ENCODE measurements at regions not wholly inside any gene's neighbourhood (a gene's known extent, or its start where the extent isn't known, plus 50 kb on each side); places are given as distances from the start of the nearest gene placed in this dataset.
"Not testable (repeated sequence)": the region's sequence is repeated elsewhere in the genome, so short reads cannot be mapped to it uniquely, and the experiment has no call there.

DNA sequence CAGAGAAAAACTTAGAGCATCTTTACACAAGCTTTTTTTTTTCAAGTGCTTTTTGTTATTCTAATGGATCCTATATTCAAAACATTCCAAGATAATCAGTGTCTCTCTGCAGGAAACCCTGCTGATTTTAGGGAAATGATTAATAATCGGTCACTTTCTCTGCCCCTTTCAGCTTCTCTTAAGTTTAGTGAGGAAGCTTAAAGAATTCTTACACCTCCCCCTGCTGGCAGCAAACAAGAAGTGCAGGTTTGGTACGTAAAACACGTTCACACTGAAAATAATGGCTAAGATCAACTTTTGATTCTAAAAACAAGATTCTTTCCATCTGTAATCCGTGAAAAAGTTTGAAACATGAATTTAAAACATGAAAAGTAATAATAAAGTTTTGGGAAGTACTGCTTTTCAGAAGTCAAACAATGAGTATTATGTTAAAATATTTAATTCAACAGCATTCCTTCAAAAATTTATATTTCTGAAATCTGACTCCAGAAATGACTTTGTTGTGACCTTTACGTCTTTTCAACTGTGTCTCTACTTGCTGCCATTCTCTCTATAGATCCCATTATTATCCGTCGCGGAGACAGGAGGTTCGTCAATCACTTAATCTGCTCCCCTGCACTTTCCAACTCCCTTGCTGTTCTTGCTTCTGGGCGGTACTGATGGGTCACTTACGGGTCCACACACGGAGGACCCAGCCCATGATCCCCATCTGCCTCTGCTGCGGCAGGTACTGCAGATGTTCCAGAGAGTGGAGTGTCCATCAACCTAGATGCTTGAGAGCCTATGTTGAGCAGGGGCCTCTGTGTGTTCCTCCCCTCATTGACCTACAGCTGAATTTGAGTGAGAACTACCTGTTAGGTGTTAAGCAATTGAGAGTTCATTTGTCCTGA is 203.1 kb upstream of the EDNRB start:
- Mint-ChIP-seq H3K27me3 (peaks cover 21% of the 10 kb centered on the region), H3K9me3 (ENCODE audit: low read depth) (no peaks in the 10 kb centered on the region), H3K4me1 (no peaks in the 10 kb centered on the region), H3K36me3 (no peaks in the 10 kb centered on the region), H3K27ac (no peak overlapping the region), H3K4me3 (no peak overlapping the region)
- ATAC-seq, result no peak
- DNase-seq, result peak; percentile 44
- CTCF ChIA-PET, result interaction anchor here (0.7 to 2.9 kb wide), 21 partner anchors 9 to 1298 kb away, joined by 3 to 13 read pairs (median 4); partner anchors contain the start of gene EDNRB

DNA sequence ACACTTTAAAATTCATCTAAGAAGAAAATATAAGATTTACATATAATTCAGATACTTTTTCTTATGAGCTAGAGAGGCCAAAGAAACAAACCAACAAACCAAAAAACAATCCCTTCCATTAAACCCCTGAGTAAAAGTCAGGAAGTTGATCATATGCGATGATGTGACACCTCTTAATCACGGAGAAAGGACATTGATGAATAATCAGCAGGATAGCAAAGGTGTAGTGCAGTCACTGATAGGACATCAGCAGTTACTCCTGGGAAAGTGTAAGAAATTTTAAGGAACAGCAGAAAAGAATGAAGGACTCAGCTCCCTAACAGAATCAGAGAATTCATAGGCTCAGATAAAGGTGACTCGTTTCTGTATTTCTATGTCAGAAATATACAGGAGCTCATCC is 202.4 kb upstream of the EDNRB start:
- peaks cover 18% of the 10 kb centered on the region for H3K27me3 Mint-ChIP-seq
- H3K4me1 Mint-ChIP-seq, result no peaks in the 10 kb centered on the region
- no peaks in the 10 kb centered on the region for H3K9me3 Mint-ChIP-seq (ENCODE audit: low read depth)
- no peak overlapping the region for H3K27ac Mint-ChIP-seq
- H3K36me3 Mint-ChIP-seq, result no peaks in the 10 kb centered on the region
- ATAC-seq (no peak), DNase-seq (no peak)
- CTCF ChIA-PET, result interaction anchor here (0.7 to 2.9 kb wide), 20 partner anchors 10 to 1297 kb away, joined by 3 to 13 read pairs (median 4); partner anchors contain the start of gene EDNRB
- H3K4me3 Mint-ChIP-seq, result no peak overlapping the region

GRCh38 chr13:78120144-78120543 is 201.5 kb upstream of the EDNRB start:
- H3K27me3 Mint-ChIP-seq, result peaks cover 18% of the 10 kb centered on the region
- not testable (repeated sequence) for H3K4me3 Mint-ChIP-seq; H3K27ac Mint-ChIP-seq; DNase-seq; H3K36me3 Mint-ChIP-seq; H3K9me3 Mint-ChIP-seq (ENCODE audit: low read depth); ATAC-seq; H3K4me1 Mint-ChIP-seq
- CTCF ChIA-PET, result interaction anchor here (1.0 kb wide), 2 partner anchors 60 to 210 kb away, joined by 3 to 4 read pairs; no protein-coding TSS in a partner anchor

DNA sequence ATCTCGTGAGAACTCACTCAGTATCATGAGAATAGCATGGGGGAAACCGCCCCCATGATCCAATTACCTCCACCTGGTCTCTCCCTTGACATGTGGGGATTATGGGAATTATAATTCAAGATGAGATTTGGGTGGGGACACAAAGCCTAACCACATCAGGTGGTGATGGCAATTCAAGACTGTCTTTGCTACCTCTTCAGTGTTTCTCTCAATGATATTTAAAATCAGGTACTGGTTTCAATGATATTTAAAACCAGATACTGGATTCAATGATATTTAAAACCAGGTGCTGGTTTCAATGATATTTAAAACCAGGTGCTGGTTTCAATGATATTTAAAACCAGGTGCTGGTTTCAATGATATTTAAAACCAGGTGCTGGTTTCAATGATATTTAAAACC is 198.4 kb upstream of the EDNRB start:
- DNase-seq; H3K27ac Mint-ChIP-seq; H3K9me3 Mint-ChIP-seq (ENCODE audit: low read depth); H3K36me3 Mint-ChIP-seq; H3K4me1 Mint-ChIP-seq; ATAC-seq; H3K27me3 Mint-ChIP-seq; CTCF ChIA-PET; H3K4me3 Mint-ChIP-seq: not testable (repeated sequence)

DNA sequence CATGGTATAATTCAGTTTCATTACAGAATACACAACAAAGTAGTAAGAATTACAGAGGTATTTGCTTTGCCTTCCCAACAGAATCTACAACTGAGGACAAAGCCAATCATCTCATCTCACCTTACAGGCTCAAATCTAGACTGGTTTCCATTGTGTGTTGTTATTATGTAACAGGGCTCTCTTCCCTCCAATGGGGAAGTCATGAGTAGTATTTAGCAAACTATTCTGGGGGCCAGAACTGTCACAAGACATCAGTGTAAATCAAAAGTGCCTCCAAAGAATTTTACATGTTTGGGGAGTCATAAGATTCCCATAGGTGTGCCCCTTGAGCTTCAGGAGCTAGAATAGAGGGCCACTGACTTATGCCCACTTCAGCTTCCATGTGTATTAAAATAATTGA is 187.0 kb upstream of the EDNRB start:
- Mint-ChIP-seq H3K27ac (no peak overlapping the region), H3K9me3 (ENCODE audit: low read depth) (no peaks in the 10 kb centered on the region), H3K27me3 (no peaks in the 10 kb centered on the region), H3K4me3 (no peak overlapping the region), H3K4me1 (no peaks in the 10 kb centered on the region), H3K36me3 (no peaks in the 10 kb centered on the region)
- ATAC-seq, result no peak
- no peak for DNase-seq
- CTCF ChIA-PET, result no interaction called here

DNA sequence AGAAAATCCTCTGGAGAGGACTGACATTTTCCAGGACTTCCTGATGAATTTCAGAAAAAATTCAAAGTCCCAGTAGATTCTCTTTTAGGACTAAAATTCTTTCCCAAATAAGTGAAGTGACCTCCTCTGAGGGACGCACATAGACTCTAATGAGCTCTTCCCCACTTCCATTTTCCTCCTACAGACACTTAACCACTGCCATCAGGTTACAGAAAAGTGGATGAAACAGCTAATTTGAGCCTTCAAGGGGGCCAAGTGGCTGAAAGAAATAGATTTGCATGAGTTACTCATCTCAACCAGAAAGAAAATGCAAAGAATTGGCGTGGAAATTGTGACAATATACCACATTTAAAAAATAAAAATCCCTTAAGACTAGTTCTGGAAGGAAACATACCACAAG is 185.3 kb upstream of the EDNRB start:
- Mint-ChIP-seq H3K4me3 (no peak overlapping the region), H3K36me3 (no peaks in the 10 kb centered on the region), H3K4me1 (no peaks in the 10 kb centered on the region), H3K9me3 (ENCODE audit: low read depth) (no peaks in the 10 kb centered on the region), H3K27ac (no peak overlapping the region), H3K27me3 (no peaks in the 10 kb centered on the region)
- CTCF ChIA-PET, result no interaction called here
- no peak for ATAC-seq
- no peak for DNase-seq

GRCh38 chr13:78102741-78103140 is 184.1 kb upstream of the EDNRB start:
- DNase-seq (no peak), ATAC-seq (no peak)
- H3K4me3 Mint-ChIP-seq, result no peak overlapping the region
- no peaks in the 10 kb centered on the region for H3K4me1 Mint-ChIP-seq
- no peaks in the 10 kb centered on the region for H3K9me3 Mint-ChIP-seq (ENCODE audit: low read depth)
- H3K27ac Mint-ChIP-seq, result no peak overlapping the region
- H3K36me3 Mint-ChIP-seq, result no peaks in the 10 kb centered on the region
- CTCF ChIA-PET, result no interaction called here
- H3K27me3 Mint-ChIP-seq, result no peaks in the 10 kb centered on the region

GRCh38 chr13:78102121-78102677 is 183.6 kb upstream of the EDNRB start:
- no peak overlapping the region for H3K4me3 Mint-ChIP-seq
- CTCF ChIA-PET, result no interaction called here
- no peaks in the 10 kb centered on the region for H3K27me3 Mint-ChIP-seq
- ATAC-seq (no peak), DNase-seq (no peak)
- no peak overlapping the region for H3K27ac Mint-ChIP-seq
- no peaks in the 10 kb centered on the region for H3K4me1 Mint-ChIP-seq
- H3K36me3 Mint-ChIP-seq, result no peaks in the 10 kb centered on the region
- H3K9me3 Mint-ChIP-seq (ENCODE audit: low read depth), result no peaks in the 10 kb centered on the region

- CTCF ChIA-PET, result no interaction called here
- ATAC-seq (no peak), DNase-seq (no peak)
- Mint-ChIP-seq H3K27me3 (no peaks in the 10 kb centered on the region), H3K9me3 (ENCODE audit: low read depth) (no peaks in the 10 kb centered on the region), H3K4me3 (no peak overlapping the region), H3K27ac (no peak overlapping the region), H3K4me1 (no peaks in the 10 kb centered on the region), H3K36me3 (no peaks in the 10 kb centered on the region)
Observed at GRCh38 chr13:78100486-78100885, 181.9 kb upstream of the EDNRB start.

- Mint-ChIP-seq H3K27me3 (no peaks in the 10 kb centered on the region), H3K27ac (no peak overlapping the region), H3K4me1 (no peaks in the 10 kb centered on the region), H3K4me3 (no peak overlapping the region), H3K9me3 (ENCODE audit: low read depth) (no peaks in the 10 kb centered on the region), H3K36me3 (no peaks in the 10 kb centered on the region)
- ATAC-seq (no peak), DNase-seq (no peak)
- CTCF ChIA-PET, result no interaction called here
Observed at GRCh38 chr13:78098249-78098648, 179.6 kb upstream of the EDNRB start.

GRCh38 chr13:78096221-78096620 is 177.6 kb upstream of the EDNRB start:
- no peaks in the 10 kb centered on the region for H3K9me3 Mint-ChIP-seq (ENCODE audit: low read depth)

GRCh38 chr13:78087966-78088678 is 169.5 kb upstream of the EDNRB start:
- Mint-ChIP-seq H3K4me3 (no peak overlapping the region), H3K4me1 (peaks cover 1% of the 10 kb centered on the region), H3K27ac (no peak overlapping the region), H3K9me3 (ENCODE audit: low read depth) (no peaks in the 10 kb centered on the region), H3K27me3 (peaks cover 9% of the 10 kb centered on the region), H3K36me3 (no peaks in the 10 kb centered on the region)
- no peak for ATAC-seq
- CTCF ChIA-PET, result no interaction called here
- no peak for DNase-seq

More at GRCh38 chr13:78096221-78096620, 177.6 kb upstream of the EDNRB start:
- DNase-seq (no peak), ATAC-seq (no peak)
- no peaks in the 10 kb centered on the region for H3K27me3 Mint-ChIP-seq
- no peak overlapping the region for H3K27ac Mint-ChIP-seq
- H3K4me1 Mint-ChIP-seq, result no peaks in the 10 kb centered on the region
- CTCF ChIA-PET, result no interaction called here
- H3K36me3 Mint-ChIP-seq, result no peaks in the 10 kb centered on the region
- no peak overlapping the region for H3K4me3 Mint-ChIP-seq

DNA sequence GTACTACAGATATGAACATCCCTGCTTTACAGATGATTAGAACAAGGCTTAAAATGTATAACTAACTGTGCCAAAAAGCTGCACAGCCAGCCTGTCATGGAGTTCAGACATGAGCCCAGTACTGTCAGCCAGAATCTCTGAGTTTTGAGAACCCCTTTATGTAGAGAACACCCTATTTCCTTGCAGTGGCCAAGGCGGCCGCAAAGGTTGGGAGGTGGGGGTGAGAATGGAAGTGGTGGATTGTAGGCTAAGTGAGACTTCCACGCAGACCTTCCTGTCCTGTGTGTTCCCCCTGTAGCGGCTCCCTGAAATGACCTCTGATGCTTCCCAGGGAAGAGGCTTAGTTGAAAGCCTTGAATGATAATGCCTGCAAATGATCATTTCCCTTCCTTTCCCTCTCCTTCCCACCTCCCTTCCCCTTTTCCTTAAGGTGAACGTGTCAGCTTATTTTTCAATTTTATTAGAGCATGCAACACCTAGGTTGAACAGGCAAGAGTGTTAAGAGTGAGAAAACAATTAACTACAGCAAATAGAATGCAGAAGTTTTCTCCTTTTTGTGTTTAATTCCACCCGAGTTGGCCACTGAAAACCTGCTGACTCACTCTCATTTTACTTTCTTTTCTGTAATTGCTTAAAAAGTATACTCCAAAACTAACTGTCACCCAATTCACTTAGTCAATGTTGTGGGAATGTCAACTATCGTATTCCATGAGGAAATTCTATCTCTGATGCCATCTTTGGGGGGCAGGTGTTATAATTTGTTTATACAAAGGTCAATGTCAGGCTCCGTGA is 167.0 kb upstream of the EDNRB start:
- CTCF ChIA-PET, result no interaction called here
- no peak overlapping the region for H3K4me3 Mint-ChIP-seq
- no peak overlapping the region for H3K27ac Mint-ChIP-seq
- DNase-seq, result no peak
- ATAC-seq, result no peak
- H3K9me3 Mint-ChIP-seq (ENCODE audit: low read depth), result peaks cover 2% of the 10 kb centered on the region
- H3K36me3 Mint-ChIP-seq, result peaks cover 1% of the 10 kb centered on the region
- peaks cover 9% of the 10 kb centered on the region for H3K27me3 Mint-ChIP-seq
- H3K4me1 Mint-ChIP-seq, result peaks cover 1% of the 10 kb centered on the region
